Gastroesophageal sphincter (tissue), 4 donors: ENCODE measurements at regions not wholly inside any gene's neighbourhood (a gene's known extent, or its start where the extent isn't known, plus 50 kb on each side); places are given as distances from the start of the nearest gene placed in this dataset.

Experiments used
- ATAC-seq: fragments of 150-250 bp; one replicate; pipeline ENCODE4 v1.9.1; 2016; ENCODE audit warnings: mild to moderate bottlenecking, moderate library complexity
- H3K27ac ChIP-seq, 4 donors: fragments of 200-600 bp; sonication (generic) in 3 of 4; 1 replicate in 3 of 4; 2 replicates in 1 of 4; pipeline ENCODE4 v1.5.1; 2016 to 2019
- H3K27me3 ChIP-seq: fragments of 200-600 bp; sonication (generic); one replicate; pipeline ENCODE4 v1.5.1; 2019
- H3K36me3 ChIP-seq, 2 donors: fragments of 200-600 bp; sonication (generic); one replicate each; pipeline ENCODE4 v1.5.1; 2019; ENCODE audit warnings: control low read depth in 1 of 2
- H3K4me1 ChIP-seq, 3 donors: fragments of 200-600 bp; sonication (generic); 1 replicate in 2 of 3; 2 replicates in 1 of 3; pipeline ENCODE4 v1.5.1; 2016 to 2019; ENCODE audit warnings: control low read depth in 2 of 3
- H3K4me3 ChIP-seq, 2 donors: fragments of 200-600 bp; sonication (generic); one replicate each; pipeline ENCODE4 v1.5.1; 2019; ENCODE audit warnings: mild to moderate bottlenecking in 1 of 2, moderate library complexity in 1 of 2
- H3K9me3 ChIP-seq, 3 donors: fragments of 200-600 bp; sonication (generic); one replicate each; pipeline ENCODE4 v1.5.1; 2017 to 2019; ENCODE audit warnings: control low read depth in 2 of 3
- EP300 ChIP-seq: sonication (generic); formaldehyde crosslinking; IDR thresholded peaks from one replicate; pipeline ENCODE4 v1.6.1; 2017; ENCODE audit warnings: antibody characterized with exemption, mild to moderate bottlenecking
- POLR2A ChIP-seq, 2 donors: fragments of 450-650 bp; IDR thresholded peaks; one replicate each; pipeline ENCODE4 v1.6.1; 2017; ENCODE audit warnings: antibody characterized with exemption in 2 of 2, mild to moderate bottlenecking in 2 of 2, moderate library complexity in 1 of 2
- POLR2AphosphoS5 ChIP-seq: sonication (generic); formaldehyde crosslinking; IDR thresholded peaks from one replicate; pipeline ENCODE4 v1.6.1; 2017; ENCODE audit warnings: antibody characterized with exemption
- WGBS, 2 donors: methylation state at CpG; one replicate each; pipeline ENCODE4 v1.1.5; 2018; ENCODE audit warnings: low coverage in 1 of 2; 5-methylcytosine and 5-hydroxymethylcytosine counted together
- TF ChIP-seq, protein P1 (sequence below), 4 experiments: fragments of 200-600 bp in 2 of 4; fragments of 450-650 bp in 2 of 4; sonication (generic) in 1 of 4; IDR thresholded peaks; one replicate each; pipeline ENCODE4 v1.5.1; 2017 to 2019; ENCODE audit warnings: antibody characterized with exemption in 4 of 4, mild to moderate bottlenecking in 2 of 4, moderate library complexity in 2 of 4

GRCh38 chr12:118521036-118521370 lies 144.6 kb downstream of the SUDS3 start:
- no peak overlapping the region for H3K27ac ChIP-seq
- no peaks in the 10 kb centered on the region for H3K27me3 ChIP-seq
- 29 to 80% methylated on average over 1 to 2 of the region's 2 CpGs for WGBS, 2 donors
- no peaks in the 10 kb centered on the region for H3K36me3 ChIP-seq
- ATAC-seq, result no peak
- peaks cover 0 to 5% (median 0%) of the 10 kb centered on the region in 3 donors for H3K4me1 ChIP-seq
- TF ChIP-seq EP300 (no peak), POLR2AphosphoS5 (no peak), POLR2A (IDR thresholded peaks at IDR 0.05) (no peak)
- TF ChIP-seq, protein P1, sequence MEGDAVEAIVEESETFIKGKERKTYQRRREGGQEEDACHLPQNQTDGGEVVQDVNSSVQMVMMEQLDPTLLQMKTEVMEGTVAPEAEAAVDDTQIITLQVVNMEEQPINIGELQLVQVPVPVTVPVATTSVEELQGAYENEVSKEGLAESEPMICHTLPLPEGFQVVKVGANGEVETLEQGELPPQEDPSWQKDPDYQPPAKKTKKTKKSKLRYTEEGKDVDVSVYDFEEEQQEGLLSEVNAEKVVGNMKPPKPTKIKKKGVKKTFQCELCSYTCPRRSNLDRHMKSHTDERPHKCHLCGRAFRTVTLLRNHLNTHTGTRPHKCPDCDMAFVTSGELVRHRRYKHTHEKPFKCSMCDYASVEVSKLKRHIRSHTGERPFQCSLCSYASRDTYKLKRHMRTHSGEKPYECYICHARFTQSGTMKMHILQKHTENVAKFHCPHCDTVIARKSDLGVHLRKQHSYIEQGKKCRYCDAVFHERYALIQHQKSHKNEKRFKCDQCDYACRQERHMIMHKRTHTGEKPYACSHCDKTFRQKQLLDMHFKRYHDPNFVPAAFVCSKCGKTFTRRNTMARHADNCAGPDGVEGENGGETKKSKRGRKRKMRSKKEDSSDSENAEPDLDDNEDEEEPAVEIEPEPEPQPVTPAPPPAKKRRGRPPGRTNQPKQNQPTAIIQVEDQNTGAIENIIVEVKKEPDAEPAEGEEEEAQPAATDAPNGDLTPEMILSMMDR (IDR thresholded peaks at IDR 0.05), result no peak
- H3K4me3 ChIP-seq, result no peak overlapping the region
- H3K9me3 ChIP-seq, result no peaks in the 10 kb centered on the region

- Histone ChIP-seq H3K27me3 (no peaks in the 10 kb centered on the region), H3K27ac (no peak overlapping the region), H3K4me3 (no peak overlapping the region), H3K4me1 (peaks cover 0 to 23% (median 7%) of the 10 kb centered on the region in 3 donors), H3K36me3 (no peaks in the 10 kb centered on the region), H3K9me3 (no peaks in the 10 kb centered on the region)
- WGBS, 2 donors, result 83 to 92% methylated on average over 4 of the region's 4 CpGs
- no peak for TF ChIP-seq EP300
- TF ChIP-seq POLR2A (IDR thresholded peaks at IDR 0.05), result no peak
- TF ChIP-seq, protein P1 (IDR thresholded peaks at IDR 0.05), result no peak
- ATAC-seq, result no peak
Observed at GRCh38 chr12:118524446-118524845, 148.1 kb downstream of the SUDS3 start.

DNA sequence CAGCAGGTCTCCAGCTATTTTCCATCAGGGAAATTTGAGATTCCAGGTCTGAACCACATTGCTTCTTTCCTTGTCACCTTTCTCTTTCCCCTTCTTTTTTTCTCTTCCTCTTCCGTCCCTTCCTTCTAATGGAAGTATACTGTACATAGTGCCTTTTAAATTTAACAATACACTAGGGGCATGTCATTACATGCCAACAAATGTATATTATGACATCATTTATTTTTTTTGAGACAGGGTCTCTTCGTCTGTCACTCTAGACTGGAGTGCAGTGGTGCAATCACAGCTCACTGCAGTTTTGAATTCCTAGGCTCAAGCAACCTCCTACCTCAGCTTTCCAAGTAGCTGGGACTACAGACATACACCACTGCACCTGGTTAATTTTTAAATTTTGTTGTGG lies 148.9 kb downstream of the SUDS3 start:
- Histone ChIP-seq H3K9me3 (no peaks in the 10 kb centered on the region), H3K36me3 (no peaks in the 10 kb centered on the region), H3K27me3 (no peaks in the 10 kb centered on the region), H3K27ac (no peak overlapping the region), H3K4me1 (peaks cover 0 to 23% (median 7%) of the 10 kb centered on the region in 3 donors), H3K4me3 (no peak overlapping the region)
- WGBS, 2 donors, result 60 to 79% methylated on average over 1 to 2 of the region's 2 CpGs
- no peak for TF ChIP-seq POLR2A (IDR thresholded peaks at IDR 0.05)
- no peak for TF ChIP-seq POLR2AphosphoS5
- TF ChIP-seq, protein P1 (IDR thresholded peaks at IDR 0.05), result no peak
- no peak for TF ChIP-seq EP300
- no peak for ATAC-seq

- WGBS, 2 donors, result 52 to 65% methylated on average over 4 of the region's 6 CpGs
- TF ChIP-seq POLR2A (IDR thresholded peaks at IDR 0.05), result no peak
- peak; percentile 79 for TF ChIP-seq POLR2AphosphoS5
- TF ChIP-seq EP300, result no peak
- ATAC-seq, result peak; percentile 73
- Histone ChIP-seq H3K27me3 (no peaks in the 10 kb centered on the region), H3K4me1 (peaks cover 0 to 25% (median 7%) of the 10 kb centered on the region in 3 donors), H3K9me3 (no peaks in the 10 kb centered on the region), H3K27ac (peak overlapping the region; percentile 49 to 70 (median 61)), H3K4me3 (no peak overlapping the region), H3K36me3 (no peaks in the 10 kb centered on the region)
Observed at GRCh38 chr12:118526255-118527095, 150.1 kb downstream of the SUDS3 start.

- H3K27ac ChIP-seq, result peak overlapping the region in 3 of 4 donors; percentile 58 to 70 (median 64)
- no peaks in the 10 kb centered on the region for H3K36me3 ChIP-seq
- peaks cover 0 to 33% (median 7%) of the 10 kb centered on the region in 3 donors for H3K4me1 ChIP-seq
- ATAC-seq, result no peak
- no peak for TF ChIP-seq EP300
- no peak for TF ChIP-seq POLR2A (IDR thresholded peaks at IDR 0.05)
- TF ChIP-seq, protein P1 (IDR thresholded peaks at IDR 0.05), result no peak
- TF ChIP-seq POLR2AphosphoS5, result no peak
- no peak overlapping the region for H3K4me3 ChIP-seq
- no peaks in the 10 kb centered on the region for H3K27me3 ChIP-seq
- no peaks in the 10 kb centered on the region for H3K9me3 ChIP-seq
- WGBS, 2 donors, result 91% methylated on average over 4 of the region's 4 CpGs; no CpG with 5 or more reads in 1 of the 2 donors
Observed at GRCh38 chr12:118527310-118527709, 151.0 kb downstream of the SUDS3 start.
